ENCODE measurements at regions not wholly inside any gene's neighbourhood (a gene's known extent, or its start where the extent isn't known, plus 50 kb on each side); places are given as distances from the start of the nearest gene placed in this dataset.

GRCh38 chr16:55061126-55061525, 130.5 kb downstream of the IRX5 start:
- Histone ChIP-seq H3K4me1 (ENCODE audit: control insufficient read depth, extremely low read depth, insufficient read depth, low read length) (no peaks in the 10 kb centered on the region), H3K4me3 (ENCODE audit: control insufficient read depth in 2 of 3, extremely low read depth in 1 of 3, insufficient read depth in 2 of 3, low read depth in 1 of 3, low read length in 3 of 3) (no peak overlapping the region), H3K9me1 (ENCODE audit: control insufficient read depth, extremely low read depth, insufficient read depth, low read length) (no peaks in the 10 kb centered on the region), H3K36me3 (ENCODE audit: control insufficient read depth in 2 of 2, extremely low read depth in 1 of 2, insufficient read depth in 2 of 2, low read length in 2 of 2) (no peaks in the 10 kb centered on the region), H3K79me2 (ENCODE audit: control insufficient read depth, insufficient read depth, low read length) (no peaks in the 10 kb centered on the region), H3K27ac (ENCODE audit: control insufficient read depth, insufficient read depth, low read length) (no peak overlapping the region), H4K20me1 (ENCODE audit: control insufficient read depth, extremely low read depth, insufficient read depth, low read length) (no peaks in the 10 kb centered on the region), H2AFZ (ENCODE audit: control insufficient read depth, low read length) (no peak overlapping the region), H3K9ac (ENCODE audit: control insufficient read depth, extremely low read depth, insufficient read depth, low read length) (no peak overlapping the region), H3K9me3 (ENCODE audit: control insufficient read depth, low read depth, low read length) (no peaks in the 10 kb centered on the region), H3K27me3 (ENCODE audit: control insufficient read depth, extremely low read depth, insufficient read depth, low read length) (peaks cover 25% of the 10 kb centered on the region), H3K4me2 (ENCODE audit: control insufficient read depth, extremely low read depth, insufficient read depth, low read depth, low read length) (no peak overlapping the region)
- FAIRE-seq = no peak
- TF ChIP-seq EZH2 (IDR thresholded peaks at IDR 0.05; ENCODE audit: low read length) (no peak), CTCF (optimal IDR thresholded peaks at IDR 0.05 in 1 of 3, IDR thresholded peaks at IDR 0.05 in 1 of 3, conservative IDR thresholded peaks at IDR 0.05 in 1 of 3; ENCODE audit: extremely low read depth in 1 of 3, insufficient read depth in 2 of 3, low read length in 3 of 3) (no peak)
- dilution Hi-C loops (cut with MboI; ENCODE audit: extremely low pct_ligation_motif_present, low sequenced_read_pairs) = no loop called here
- no peak for DNase-seq (ENCODE audit: low read depth, low spot score)

- no peak overlapping the region for H3K4me2 ChIP-seq (ENCODE audit: control insufficient read depth, extremely low read depth, insufficient read depth, low read depth, low read length)
- no peak overlapping the region for H3K9ac ChIP-seq (ENCODE audit: control insufficient read depth, extremely low read depth, insufficient read depth, low read length)
- no peaks in the 10 kb centered on the region for H3K9me3 ChIP-seq (ENCODE audit: control insufficient read depth, low read depth, low read length)
- peaks cover 13% of the 10 kb centered on the region for H3K27me3 ChIP-seq (ENCODE audit: control insufficient read depth, extremely low read depth, insufficient read depth, low read length)
- dilution Hi-C loops (cut with MboI; ENCODE audit: extremely low pct_ligation_motif_present, low sequenced_read_pairs) = no loop called here
- TF ChIP-seq CTCF (optimal IDR thresholded peaks at IDR 0.05 in 1 of 3, IDR thresholded peaks at IDR 0.05 in 1 of 3, conservative IDR thresholded peaks at IDR 0.05 in 1 of 3; ENCODE audit: extremely low read depth in 1 of 3, insufficient read depth in 2 of 3, low read length in 3 of 3) (no peak), EZH2 (IDR thresholded peaks at IDR 0.05; ENCODE audit: low read length) (no peak)
- no peaks in the 10 kb centered on the region for H3K36me3 ChIP-seq (ENCODE audit: control insufficient read depth in 2 of 2, extremely low read depth in 1 of 2, insufficient read depth in 2 of 2, low read length in 2 of 2)
- H3K4me3 ChIP-seq (ENCODE audit: control insufficient read depth in 2 of 3, extremely low read depth in 1 of 3, insufficient read depth in 2 of 3, low read depth in 1 of 3, low read length in 3 of 3) = no peak overlapping the region
- FAIRE-seq (no peak), DNase-seq (ENCODE audit: low read depth, low spot score) (no peak)
- no peaks in the 10 kb centered on the region for H4K20me1 ChIP-seq (ENCODE audit: control insufficient read depth, extremely low read depth, insufficient read depth, low read length)
- H3K4me1 ChIP-seq (ENCODE audit: control insufficient read depth, extremely low read depth, insufficient read depth, low read length) = no peaks in the 10 kb centered on the region
- H2AFZ ChIP-seq (ENCODE audit: control insufficient read depth, low read length) = no peak overlapping the region
- H3K79me2 ChIP-seq (ENCODE audit: control insufficient read depth, insufficient read depth, low read length) = no peaks in the 10 kb centered on the region
- no peaks in the 10 kb centered on the region for H3K9me1 ChIP-seq (ENCODE audit: control insufficient read depth, extremely low read depth, insufficient read depth, low read length)
- no peak overlapping the region for H3K27ac ChIP-seq (ENCODE audit: control insufficient read depth, insufficient read depth, low read length)
Measured at GRCh38 chr16:55062442-55062841, 131.8 kb downstream of the IRX5 start.
